ENCODE measurements at regions not wholly inside any gene's neighbourhood (a gene's known extent, or its start where the extent isn't known, plus 50 kb on each side); places are given as distances from the start of the nearest gene placed in this dataset.

- ATAC-seq (ENCODE audit: low FRiP score) (no peak), DNase-seq (ENCODE audit: low spot score) (no peak)
- no peak for TF ChIP-seq CTCF (IDR thresholded peaks at IDR 0.05)
Observed at GRCh38 chr3:82815417-82816058, 1054.1 kb upstream of the GBE1 start.

- no peak for TF ChIP-seq CTCF (IDR thresholded peaks at IDR 0.05)
- DNase-seq (ENCODE audit: low spot score) = no peak
Observed at GRCh38 chr3:82814660-82815059, 1053.2 kb upstream of the GBE1 start.

GRCh38 chr3:82807781-82808180, 1046.3 kb upstream of the GBE1 start:
- ATAC-seq (ENCODE audit: low FRiP score) (no peak), DNase-seq (ENCODE audit: low spot score) (no peak)
- no peak for TF ChIP-seq CTCF (IDR thresholded peaks at IDR 0.05)

More at GRCh38 chr3:82814660-82815059, 1053.2 kb upstream of the GBE1 start:
- no peak for ATAC-seq (ENCODE audit: low FRiP score)

- no peak for TF ChIP-seq CTCF (IDR thresholded peaks at IDR 0.05)
- no peak for DNase-seq (ENCODE audit: low spot score)
- no peak for ATAC-seq (ENCODE audit: low FRiP score)
Observed at GRCh38 chr3:82802501-82802900, 1041.1 kb upstream of the GBE1 start.

- DNase-seq (ENCODE audit: low spot score) (no peak), ATAC-seq (ENCODE audit: low FRiP score) (no peak)
- no peak for TF ChIP-seq CTCF (IDR thresholded peaks at IDR 0.05)
Observed at GRCh38 chr3:82800248-82800647, 1038.8 kb upstream of the GBE1 start.

- ATAC-seq (ENCODE audit: low FRiP score) (no peak), DNase-seq (ENCODE audit: low spot score) (no peak)
- no peak for TF ChIP-seq CTCF (IDR thresholded peaks at IDR 0.05)
Observed at GRCh38 chr3:82796765-82797164, 1035.3 kb upstream of the GBE1 start.

GRCh38 chr3:82791241-82791640, 1029.8 kb upstream of the GBE1 start:
- no peak for TF ChIP-seq CTCF (IDR thresholded peaks at IDR 0.05)
- ATAC-seq (ENCODE audit: low FRiP score) = no peak
- no peak for DNase-seq (ENCODE audit: low spot score)
